SJSA1 (cell line): ENCODE measurements at regions not wholly inside any gene's neighbourhood (a gene's known extent, or its start where the extent isn't known, plus 50 kb on each side); places are given as distances from the start of the nearest gene placed in this dataset.
"Not testable (repeated sequence)": the region's sequence is repeated elsewhere in the genome, so short reads cannot be mapped to it uniquely, and the experiment has no call there.

ENCODE experiments used
- DNase-seq, 2 experiments: peaks; one replicate each; pipeline ENCODE4 v3.0.0-alpha.2; 2015 to 2020; ENCODE audit warnings: low spot score in 2 of 2, low read depth in 1 of 2
- H3K27ac ChIP-seq: fragments of 250-450 bp; sonication (Bioruptor Pico); 2 replicates; pipeline ENCODE4 v1.5.1; 2020; ENCODE audit warnings: mild to moderate bottlenecking, moderate library complexity
- H3K27me3 ChIP-seq: fragments of 250-450 bp; sonication (Bioruptor Pico); replicated peaks from 2 replicates; pipeline ENCODE4 v1.5.1; 2020; ENCODE audit warnings: mild to moderate bottlenecking, moderate library complexity
- H3K36me3 ChIP-seq: fragments of 250-450 bp; sonication (Bioruptor Pico); 2 replicates; pipeline ENCODE4 v1.5.1; 2020; ENCODE audit warnings: mild to moderate bottlenecking
- H3K4me1 ChIP-seq: fragments of 250-450 bp; sonication (Bioruptor Pico); replicated peaks from 2 replicates; pipeline ENCODE4 v1.6.1; 2021; ENCODE audit warnings: mild to moderate bottlenecking
- H3K4me3 ChIP-seq: fragments of 250-450 bp; sonication (Bioruptor Pico); 2 replicates; pipeline ENCODE4 v1.5.1; 2020; ENCODE audit warnings: mild to moderate bottlenecking
- H3K9me3 ChIP-seq: fragments of 250-450 bp; sonication (Bioruptor Pico); replicated peaks from 2 replicates; pipeline ENCODE4 v1.5.1; 2020; ENCODE audit warnings: mild to moderate bottlenecking

GRCh38 chr4:11070813-11071212 lies 357.9 kb downstream of the HS3ST1 start:
- H3K4me3 ChIP-seq, result no peak overlapping the region
- no peaks in the 10 kb centered on the region for H3K4me1 ChIP-seq
- H3K36me3 ChIP-seq, result no peaks in the 10 kb centered on the region
- no peaks in the 10 kb centered on the region for H3K27me3 ChIP-seq
- H3K9me3 ChIP-seq, result no peaks in the 10 kb centered on the region
- no peak overlapping the region for H3K27ac ChIP-seq
- no peak for DNase-seq

DNA sequence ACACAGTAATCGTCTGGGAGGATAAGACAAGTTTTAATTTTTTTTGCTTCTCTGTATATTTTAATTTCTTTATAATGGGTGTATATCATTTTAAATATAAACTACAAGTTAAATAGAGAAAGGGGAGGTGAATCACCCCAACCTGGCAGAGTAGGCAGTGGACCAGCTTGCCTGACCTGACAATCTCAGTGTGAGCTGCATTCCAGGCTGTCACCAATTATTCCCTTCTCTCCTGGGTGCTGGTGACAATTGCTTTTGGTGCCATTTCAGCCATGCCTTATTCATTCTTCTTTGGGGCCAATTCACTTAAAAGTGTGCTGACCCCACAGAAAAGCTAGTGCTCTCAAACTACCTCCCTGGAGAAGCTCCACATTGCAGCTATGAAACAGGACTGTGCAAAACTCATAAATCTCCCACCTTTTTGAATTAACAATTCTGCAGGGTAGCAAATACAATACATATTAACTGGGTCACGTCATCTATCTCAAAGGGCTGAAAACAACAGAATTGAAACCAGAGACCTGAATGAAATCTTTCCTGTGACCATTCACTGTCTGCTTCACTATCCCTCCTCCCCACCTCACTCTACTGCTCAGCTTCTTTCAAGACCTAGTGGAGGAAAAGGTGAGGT lies 359.0 kb downstream of the HS3ST1 start:
- no peak overlapping the region for H3K4me3 ChIP-seq
- no peak for DNase-seq
- no peaks in the 10 kb centered on the region for H3K9me3 ChIP-seq
- no peak overlapping the region for H3K27ac ChIP-seq
- H3K27me3 ChIP-seq, result no peaks in the 10 kb centered on the region
- no peaks in the 10 kb centered on the region for H3K36me3 ChIP-seq
- H3K4me1 ChIP-seq, result no peaks in the 10 kb centered on the region

DNA sequence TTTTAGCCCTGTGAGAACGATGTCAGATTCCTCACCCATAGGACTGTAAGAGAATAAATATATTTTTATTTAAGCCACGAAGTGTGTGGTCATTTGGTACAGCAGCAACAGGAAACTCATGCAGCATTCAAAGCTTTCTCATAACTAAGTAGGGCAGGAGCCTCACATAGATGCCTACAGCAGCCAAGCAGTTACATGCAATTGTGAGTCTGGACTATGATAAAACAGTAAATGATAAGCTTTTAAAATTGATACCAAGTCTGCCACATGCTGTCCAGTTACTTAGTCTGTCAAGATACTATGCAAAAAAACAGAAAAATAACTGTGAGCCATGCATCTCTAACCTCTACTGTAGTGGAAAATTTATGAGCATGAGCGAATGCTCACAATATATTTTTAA lies 359.6 kb downstream of the HS3ST1 start:
- Histone ChIP-seq H3K36me3 (no peaks in the 10 kb centered on the region), H3K27me3 (no peaks in the 10 kb centered on the region), H3K9me3 (no peaks in the 10 kb centered on the region), H3K4me3 (no peak overlapping the region), H3K4me1 (no peaks in the 10 kb centered on the region), H3K27ac (no peak overlapping the region)
- no peak for DNase-seq

- not testable (repeated sequence) for H3K27ac ChIP-seq, H3K27me3 ChIP-seq, DNase-seq, H3K4me1 ChIP-seq, H3K36me3 ChIP-seq, H3K4me3 ChIP-seq, H3K9me3 ChIP-seq
Measured at GRCh38 chr4:11066584-11066983, 362.1 kb downstream of the HS3ST1 start.

DNA sequence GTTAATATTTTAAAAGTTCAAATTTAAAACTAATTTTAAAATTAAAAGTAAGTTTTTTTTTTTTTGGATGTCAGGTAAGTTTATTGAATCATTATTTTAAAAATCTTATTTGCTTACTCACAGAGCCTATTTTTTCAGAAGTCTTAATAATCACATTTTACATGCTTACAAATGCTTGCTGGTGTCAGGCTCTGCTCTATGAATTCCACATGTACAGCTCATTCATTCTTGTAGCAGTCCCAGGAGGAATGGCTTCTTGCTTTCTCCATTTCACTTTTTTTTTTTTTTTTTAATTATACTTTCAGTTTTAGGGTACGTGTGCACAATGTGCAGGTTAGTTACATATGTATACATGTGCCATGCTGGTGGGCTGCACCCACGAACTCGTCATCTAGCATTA lies 368.1 kb downstream of the HS3ST1 start:
- H3K36me3 ChIP-seq, H3K4me3 ChIP-seq, H3K4me1 ChIP-seq, DNase-seq, H3K9me3 ChIP-seq, H3K27me3 ChIP-seq, H3K27ac ChIP-seq: not testable (repeated sequence)

DNA sequence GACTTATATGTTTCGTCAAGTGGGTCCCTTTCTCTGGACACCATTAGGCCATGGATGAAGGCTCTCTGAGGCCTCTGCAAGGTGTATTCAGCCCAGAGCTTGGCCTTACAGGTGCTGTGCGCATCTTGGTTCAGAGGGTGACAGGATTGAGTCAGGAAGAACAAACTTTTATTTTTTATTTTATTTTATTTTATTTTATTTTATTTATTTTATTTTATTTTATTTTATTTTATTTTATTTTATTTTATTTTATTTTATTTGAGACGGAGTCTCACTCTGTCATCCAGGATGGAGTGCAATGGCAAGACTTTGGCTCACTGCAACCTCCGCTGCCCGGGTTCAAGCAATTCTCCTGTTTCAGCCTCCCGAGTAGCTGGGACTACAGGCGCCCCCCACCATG lies 370.4 kb upstream of the CLNK start:
- H3K9me3 ChIP-seq, H3K27me3 ChIP-seq, H3K4me3 ChIP-seq, DNase-seq, H3K4me1 ChIP-seq, H3K36me3 ChIP-seq, H3K27ac ChIP-seq: not testable (repeated sequence)

- H3K36me3 ChIP-seq, result no peaks in the 10 kb centered on the region
- H3K9me3 ChIP-seq, result no peaks in the 10 kb centered on the region
- H3K4me1 ChIP-seq, result no peaks in the 10 kb centered on the region
- no peak overlapping the region for H3K27ac ChIP-seq
- no peak for DNase-seq
- no peak overlapping the region for H3K4me3 ChIP-seq
- no peaks in the 10 kb centered on the region for H3K27me3 ChIP-seq
Measured at GRCh38 chr4:11053601-11054220, 369.1 kb upstream of the CLNK start.

DNA sequence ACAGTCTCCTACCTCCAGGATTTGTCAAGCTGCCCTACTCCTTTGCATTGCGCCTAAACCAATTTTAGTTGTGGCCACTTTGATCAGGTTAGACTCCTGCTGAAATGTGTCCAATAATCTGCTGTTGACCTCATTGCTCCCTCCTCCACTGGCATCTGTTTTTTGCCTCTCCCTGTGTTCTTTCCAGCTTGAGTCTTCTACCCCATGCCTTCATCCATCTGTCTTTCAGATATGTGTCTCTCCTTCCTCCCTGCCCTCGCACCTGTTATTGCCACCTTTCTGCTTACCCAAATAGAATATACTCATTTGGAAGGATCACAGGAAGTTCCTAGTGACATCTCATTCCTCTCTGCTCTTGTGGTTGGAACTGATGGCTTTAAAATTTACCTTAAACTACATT lies 366.6 kb upstream of the CLNK start:
- Histone ChIP-seq H3K36me3 (no peaks in the 10 kb centered on the region), H3K4me1 (no peaks in the 10 kb centered on the region), H3K4me3 (no peak overlapping the region), H3K27me3 (no peaks in the 10 kb centered on the region), H3K27ac (no peak overlapping the region), H3K9me3 (no peaks in the 10 kb centered on the region)
- no peak for DNase-seq

DNA sequence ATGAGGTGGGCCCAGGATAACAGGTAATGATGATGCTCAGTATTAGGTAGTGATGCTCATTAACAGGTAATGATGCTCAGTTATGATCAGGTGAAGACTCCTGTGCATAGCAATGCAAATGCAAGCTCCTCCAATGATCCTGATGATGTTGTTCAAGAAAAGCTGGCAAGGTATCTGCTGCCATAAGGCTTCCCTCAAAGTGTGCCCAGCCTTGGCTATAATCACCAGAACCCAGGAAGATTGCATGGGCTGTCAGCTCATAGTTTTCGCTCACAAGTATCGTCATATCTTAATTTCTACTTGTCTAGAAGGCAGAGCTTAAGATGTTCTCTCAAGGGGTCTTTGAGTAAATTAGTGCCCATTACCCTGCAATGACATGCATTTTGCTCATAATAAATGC lies 366.2 kb upstream of the CLNK start:
- H3K9me3 ChIP-seq, result no peaks in the 10 kb centered on the region
- no peak overlapping the region for H3K4me3 ChIP-seq
- H3K27me3 ChIP-seq, result no peaks in the 10 kb centered on the region

GRCh38 chr4:11049001-11049400 lies 364.4 kb upstream of the CLNK start:
- H3K27ac ChIP-seq, result no peak overlapping the region
- no peaks in the 10 kb centered on the region for H3K9me3 ChIP-seq
- H3K27me3 ChIP-seq, result no peaks in the 10 kb centered on the region
- H3K4me1 ChIP-seq, result no peaks in the 10 kb centered on the region
- no peaks in the 10 kb centered on the region for H3K36me3 ChIP-seq
- H3K4me3 ChIP-seq, result no peak overlapping the region
- no peak for DNase-seq

More for the DNA sequence above, 366.2 kb upstream of the CLNK start:
- DNase-seq, result no peak
- no peak overlapping the region for H3K27ac ChIP-seq
- no peaks in the 10 kb centered on the region for H3K36me3 ChIP-seq
- H3K4me1 ChIP-seq, result no peaks in the 10 kb centered on the region

- H3K9me3 ChIP-seq, result no peaks in the 10 kb centered on the region
Measured at GRCh38 chr4:11042760-11043159, 358.2 kb upstream of the CLNK start.

GRCh38 chr4:11039634-11040131 lies 355.1 kb upstream of the CLNK start:
- no peak overlapping the region for H3K27ac ChIP-seq
- H3K27me3 ChIP-seq, result no peaks in the 10 kb centered on the region
- no peak for DNase-seq
- no peaks in the 10 kb centered on the region for H3K4me1 ChIP-seq
- no peak overlapping the region for H3K4me3 ChIP-seq
- H3K9me3 ChIP-seq, result no peaks in the 10 kb centered on the region
- H3K36me3 ChIP-seq, result no peaks in the 10 kb centered on the region

More at GRCh38 chr4:11042760-11043159, 358.2 kb upstream of the CLNK start:
- no peaks in the 10 kb centered on the region for H3K36me3 ChIP-seq
- H3K27me3 ChIP-seq, result no peaks in the 10 kb centered on the region
- H3K27ac ChIP-seq, result no peak overlapping the region
- no peaks in the 10 kb centered on the region for H3K4me1 ChIP-seq
- H3K4me3 ChIP-seq, result no peak overlapping the region
- no peak for DNase-seq

DNA sequence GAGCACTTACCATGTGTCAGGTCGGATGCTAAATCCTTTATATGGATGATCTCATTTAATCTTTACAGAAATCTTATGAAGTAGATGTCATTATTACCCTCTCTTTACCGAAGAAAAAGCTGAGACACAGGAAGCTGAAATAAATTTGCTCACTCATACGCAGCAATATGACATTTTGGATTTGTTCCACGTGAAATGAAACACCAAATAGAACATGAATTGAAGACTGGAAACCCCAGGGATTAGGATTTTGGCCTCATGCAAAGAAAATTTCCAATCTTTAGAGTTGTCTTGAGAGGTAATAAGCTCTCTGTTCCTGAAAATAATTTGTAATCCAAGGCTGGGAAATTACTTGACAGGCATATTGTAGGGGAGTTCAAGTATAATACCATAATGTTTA lies 354.4 kb upstream of the CLNK start:
- Histone ChIP-seq H3K27ac (no peak overlapping the region), H3K36me3 (no peaks in the 10 kb centered on the region)
- no peak for DNase-seq

GRCh38 chr4:11037637-11038036 lies 353.1 kb upstream of the CLNK start:
- no peak overlapping the region for H3K27ac ChIP-seq
- no peaks in the 10 kb centered on the region for H3K36me3 ChIP-seq
- H3K4me3 ChIP-seq, result no peak overlapping the region
- DNase-seq, result no peak
- no peaks in the 10 kb centered on the region for H3K27me3 ChIP-seq
- H3K9me3 ChIP-seq, result no peaks in the 10 kb centered on the region
- H3K4me1 ChIP-seq, result no peaks in the 10 kb centered on the region

More for the DNA sequence above, 354.4 kb upstream of the CLNK start:
- Histone ChIP-seq H3K27me3 (no peaks in the 10 kb centered on the region), H3K9me3 (no peaks in the 10 kb centered on the region), H3K4me1 (no peaks in the 10 kb centered on the region), H3K4me3 (no peak overlapping the region)

DNA sequence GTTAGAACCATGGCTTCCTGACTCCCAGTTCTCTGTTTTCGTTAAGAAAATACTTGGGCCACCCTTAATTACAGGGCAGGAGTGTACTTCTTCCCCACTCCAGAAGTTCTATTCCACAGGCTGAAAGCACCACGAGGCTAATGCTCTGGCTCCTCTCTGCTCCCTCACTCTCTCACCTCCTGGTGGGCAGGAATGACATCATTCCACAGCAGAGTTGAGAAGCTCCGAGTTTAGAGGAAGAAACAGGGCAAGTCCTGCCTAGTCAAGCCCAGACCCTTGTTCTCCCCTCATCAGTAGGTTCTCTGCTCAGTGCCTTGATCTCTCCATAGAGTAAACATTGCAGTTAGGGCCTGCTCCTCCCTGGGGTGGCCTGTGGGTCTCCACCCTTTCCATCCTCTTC lies 343.8 kb upstream of the CLNK start:
- no peaks in the 10 kb centered on the region for H3K27me3 ChIP-seq
- DNase-seq, result no peak
- H3K27ac ChIP-seq, result no peak overlapping the region
- H3K4me3 ChIP-seq, result no peak overlapping the region
- H3K9me3 ChIP-seq, result no peaks in the 10 kb centered on the region
- no peaks in the 10 kb centered on the region for H3K4me1 ChIP-seq
- H3K36me3 ChIP-seq, result no peaks in the 10 kb centered on the region
